Smooth muscle cell (in vitro differentiated cells): ENCODE measurements at regions not wholly inside any gene's neighbourhood (a gene's known extent, or its start where the extent isn't known, plus 50 kb on each side); places are given as distances from the start of the nearest gene placed in this dataset.

Experiments used
- DNase-seq: peaks from one replicate; lab custom pipeline; 2025; ENCODE audit not compliant: unreplicated experiment; lab: John Stamatoyannopoulos, UW
- H2AFZ ChIP-seq: fragments of 200-600 bp; sonication (generic); 2 replicates; pipeline ENCODE4 v1.6.0; 2016; ENCODE audit warnings: antibody characterized with exemption, low read depth, mild to moderate bottlenecking
- H3F3A ChIP-seq: fragments of 200-600 bp; sonication (generic); 2 replicates; pipeline ENCODE4 v1.6.0; 2017; ENCODE audit warnings: antibody characterized with exemption, low read depth
- H3K27ac ChIP-seq: fragments of 200-600 bp; sonication (generic); 2 replicates; pipeline ENCODE4 v1.5.1; 2016; ENCODE audit warnings: low read depth, mild to moderate bottlenecking
- H3K27me3 ChIP-seq: fragments of 200-600 bp; sonication (generic); 2 replicates; pipeline ENCODE4 v1.6.1; 2016; ENCODE audit warnings: low read depth, mild to moderate bottlenecking
- H3K36me3 ChIP-seq: fragments of 200-600 bp; sonication (generic); 2 replicates; pipeline ENCODE4 v1.5.1; 2016; ENCODE audit warnings: low read depth
- H3K4me1 ChIP-seq: fragments of 200-600 bp; sonication (generic); 2 replicates; pipeline ENCODE4 v1.5.1; 2016; ENCODE audit warnings: low read depth
- H3K4me2 ChIP-seq: fragments of 200-600 bp; sonication (generic); 2 replicates; pipeline ENCODE4 v1.6.0; 2016; ENCODE audit warnings: mild to moderate bottlenecking
- H3K4me3 ChIP-seq: fragments of 200-600 bp; sonication (generic); 2 replicates; pipeline ENCODE4 v1.5.1; 2016; ENCODE audit warnings: mild to moderate bottlenecking
- H3K79me2 ChIP-seq: fragments of 200-600 bp; sonication (generic); 2 replicates; pipeline ENCODE4 v1.6.0; 2016; ENCODE audit warnings: low read depth, mild to moderate bottlenecking
- H3K9ac ChIP-seq: fragments of 200-600 bp; sonication (generic); 2 replicates; pipeline ENCODE4 v1.6.0; 2016; ENCODE audit warnings: low read depth
- H3K9me3 ChIP-seq: fragments of 200-600 bp; sonication (generic); replicated peaks from 2 replicates; pipeline ENCODE4 v1.5.1; 2016; ENCODE audit warnings: low read depth
- H4K20me1 ChIP-seq: fragments of 200-600 bp; sonication (generic); 2 replicates; pipeline ENCODE4 v1.6.0; 2016; ENCODE audit warnings: low read depth
- WGBS: methylation state at CpG from one replicate; pipeline ENCODE4 v1.1.7; 2016; ENCODE audit warnings: low lambda C conversion rate; 5-methylcytosine and 5-hydroxymethylcytosine counted together
- TF ChIP-seq, protein P1 (sequence below): fragments of 200-600 bp; sonication (generic); IDR thresholded peaks from 2 replicates; pipeline ENCODE4 v1.5.1; 2017; ENCODE audit warnings: borderline replicate concordance, mild to moderate bottlenecking, antibody characterized with exemption; ENCODE audit not compliant: insufficient read depth, poor library complexity, severe bottlenecking

- H3K4me3 ChIP-seq, result no peak overlapping the region
- H3K79me2 ChIP-seq, result no peaks in the 10 kb centered on the region
- no peaks in the 10 kb centered on the region for H3F3A ChIP-seq
- H3K27me3 ChIP-seq, result no peaks in the 10 kb centered on the region
- DNase-seq, result no peak
- no peaks in the 10 kb centered on the region for H4K20me1 ChIP-seq
- no peaks in the 10 kb centered on the region for H3K36me3 ChIP-seq
- H2AFZ ChIP-seq, result no peak overlapping the region
- H3K4me2 ChIP-seq, result no peak overlapping the region
- 88% methylated on average over 7 of the region's 7 CpGs for WGBS
- H3K9me3 ChIP-seq, result no peaks in the 10 kb centered on the region
- no peak overlapping the region for H3K9ac ChIP-seq
- H3K27ac ChIP-seq, result no peak overlapping the region
- H3K4me1 ChIP-seq, result no peaks in the 10 kb centered on the region
- TF ChIP-seq, protein P1, sequence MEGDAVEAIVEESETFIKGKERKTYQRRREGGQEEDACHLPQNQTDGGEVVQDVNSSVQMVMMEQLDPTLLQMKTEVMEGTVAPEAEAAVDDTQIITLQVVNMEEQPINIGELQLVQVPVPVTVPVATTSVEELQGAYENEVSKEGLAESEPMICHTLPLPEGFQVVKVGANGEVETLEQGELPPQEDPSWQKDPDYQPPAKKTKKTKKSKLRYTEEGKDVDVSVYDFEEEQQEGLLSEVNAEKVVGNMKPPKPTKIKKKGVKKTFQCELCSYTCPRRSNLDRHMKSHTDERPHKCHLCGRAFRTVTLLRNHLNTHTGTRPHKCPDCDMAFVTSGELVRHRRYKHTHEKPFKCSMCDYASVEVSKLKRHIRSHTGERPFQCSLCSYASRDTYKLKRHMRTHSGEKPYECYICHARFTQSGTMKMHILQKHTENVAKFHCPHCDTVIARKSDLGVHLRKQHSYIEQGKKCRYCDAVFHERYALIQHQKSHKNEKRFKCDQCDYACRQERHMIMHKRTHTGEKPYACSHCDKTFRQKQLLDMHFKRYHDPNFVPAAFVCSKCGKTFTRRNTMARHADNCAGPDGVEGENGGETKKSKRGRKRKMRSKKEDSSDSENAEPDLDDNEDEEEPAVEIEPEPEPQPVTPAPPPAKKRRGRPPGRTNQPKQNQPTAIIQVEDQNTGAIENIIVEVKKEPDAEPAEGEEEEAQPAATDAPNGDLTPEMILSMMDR, result no peak
Observed at GRCh38 chr18:11470941-11471340, 138.5 kb upstream of the SLC35G4 start.

DNA sequence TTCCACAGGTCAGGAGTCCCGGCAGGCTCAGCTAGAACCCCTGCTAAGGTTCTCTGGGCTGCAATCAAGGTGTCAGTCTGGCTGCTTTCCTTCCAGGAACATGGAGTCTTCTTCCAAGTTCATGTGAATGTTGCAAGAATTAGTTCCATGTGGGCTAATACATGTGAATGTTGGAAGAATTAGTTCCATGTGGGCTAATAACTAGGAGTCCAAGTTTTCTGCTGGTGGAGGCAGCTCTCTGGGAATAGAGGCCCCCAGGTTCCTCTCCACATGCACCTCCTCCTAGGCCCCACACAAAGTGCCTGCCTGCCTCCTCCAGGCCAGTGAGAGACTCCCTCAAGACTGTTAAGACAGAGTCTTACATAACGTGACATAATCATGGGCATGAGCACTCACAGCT, 140.8 kb upstream of the SLC35G4 start:
- no peaks in the 10 kb centered on the region for H3K79me2 ChIP-seq
- no peaks in the 10 kb centered on the region for H3K9me3 ChIP-seq
- no peak for DNase-seq
- 74% methylated on average over 2 of the region's 2 CpGs for WGBS
- H4K20me1 ChIP-seq, result no peaks in the 10 kb centered on the region
- TF ChIP-seq, protein P1, result no peak
- no peak overlapping the region for H3K4me3 ChIP-seq
- H3K36me3 ChIP-seq, result no peaks in the 10 kb centered on the region
- no peak overlapping the region for H3K9ac ChIP-seq
- no peak overlapping the region for H2AFZ ChIP-seq
- no peaks in the 10 kb centered on the region for H3K27me3 ChIP-seq
- H3K4me1 ChIP-seq, result no peaks in the 10 kb centered on the region
- H3K4me2 ChIP-seq, result no peak overlapping the region
- no peak overlapping the region for H3K27ac ChIP-seq
- no peaks in the 10 kb centered on the region for H3F3A ChIP-seq

DNA sequence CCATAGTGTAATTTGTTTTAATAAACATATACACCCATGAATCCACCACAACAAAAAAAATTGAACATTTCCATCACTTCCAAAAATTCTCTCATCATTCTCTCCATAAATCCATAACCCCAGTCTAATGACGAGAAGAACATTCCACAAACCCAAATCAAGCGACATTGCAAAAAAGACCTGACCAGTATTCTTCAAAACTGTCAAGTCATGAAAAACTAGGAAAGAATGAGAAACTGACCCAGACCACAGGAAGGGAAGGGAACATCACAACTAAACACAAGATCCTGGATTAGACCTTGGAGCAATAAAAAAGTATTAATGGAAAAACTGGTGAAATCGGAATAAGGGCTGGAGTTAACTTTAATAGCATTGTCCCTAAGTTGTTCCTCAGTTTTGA, 141.3 kb upstream of the SLC35G4 start:
- Histone ChIP-seq H2AFZ (no peak overlapping the region), H4K20me1 (no peaks in the 10 kb centered on the region), H3K27ac (no peak overlapping the region), H3K9me3 (no peaks in the 10 kb centered on the region), H3K27me3 (no peaks in the 10 kb centered on the region), H3K4me1 (no peaks in the 10 kb centered on the region), H3K4me2 (no peak overlapping the region), H3K9ac (no peak overlapping the region), H3K79me2 (no peaks in the 10 kb centered on the region), H3K36me3 (no peaks in the 10 kb centered on the region), H3F3A (no peaks in the 10 kb centered on the region), H3K4me3 (no peak overlapping the region)
- TF ChIP-seq, protein P1, result no peak
- no peak for DNase-seq
- WGBS, result 81% methylated on average over 3 of the region's 3 CpGs

- TF ChIP-seq, protein P1, result no peak
Observed at GRCh38 chr18:11467611-11468010, 141.8 kb upstream of the SLC35G4 start.

More at GRCh38 chr18:11467611-11468010, 141.8 kb upstream of the SLC35G4 start:
- Histone ChIP-seq H3K27me3 (no peaks in the 10 kb centered on the region), H3F3A (no peaks in the 10 kb centered on the region), H2AFZ (no peak overlapping the region), H3K4me3 (no peak overlapping the region), H3K4me2 (no peak overlapping the region), H3K9ac (no peak overlapping the region), H3K27ac (no peak overlapping the region), H3K79me2 (no peaks in the 10 kb centered on the region), H4K20me1 (no peaks in the 10 kb centered on the region), H3K4me1 (no peaks in the 10 kb centered on the region), H3K36me3 (no peaks in the 10 kb centered on the region), H3K9me3 (no peaks in the 10 kb centered on the region)
- DNase-seq, result no peak
- WGBS, result 90% methylated on average over 2 of the region's 2 CpGs
